NOMO-1 (cell line): ENCODE measurements at regions not wholly inside any gene's neighbourhood (a gene's known extent, or its start where the extent isn't known, plus 50 kb on each side); places are given as distances from the start of the nearest gene placed in this dataset.

ENCODE experiments used
- DNase-seq, 2 experiments: peaks; one replicate each; lab custom pipeline; 2025; ENCODE audit not compliant: unreplicated experiment in 2 of 2; lab: John Stamatoyannopoulos, UW

GRCh38 chr4:67051000-67051789, 494.1 kb downstream of the CENPC start:
- no peak for DNase-seq

GRCh38 chr4:67049446-67049845, 495.9 kb downstream of the CENPC start:
- no peak for DNase-seq

- DNase-seq, result no peak
Observed at GRCh38 chr4:67048530-67048929, 496.8 kb downstream of the CENPC start.

GRCh38 chr4:67040315-67040714, 505.0 kb downstream of the CENPC start:
- DNase-seq, result no peak

GRCh38 chr4:67038228-67038566, 507.1 kb downstream of the CENPC start:
- DNase-seq, result no peak

GRCh38 chr4:67037504-67038227, 507.6 kb downstream of the CENPC start:
- DNase-seq, result no peak

- DNase-seq, result no peak
Observed at GRCh38 chr4:67036791-67037190, 508.5 kb downstream of the CENPC start.

GRCh38 chr4:67035986-67036385, 509.3 kb downstream of the CENPC start:
- no peak for DNase-seq

- no peak for DNase-seq
Observed at GRCh38 chr4:67035501-67035900, 509.8 kb downstream of the CENPC start.

GRCh38 chr4:67030636-67031035, 514.7 kb downstream of the CENPC start:
- DNase-seq, result no peak

GRCh38 chr4:67020438-67020797, 524.9 kb downstream of the CENPC start:
- DNase-seq, result no peak

- no peak for DNase-seq
Observed at GRCh38 chr4:67019686-67020437, 525.4 kb downstream of the CENPC start.

- DNase-seq, result no peak
Observed at GRCh38 chr4:67014592-67014991, 530.7 kb downstream of the CENPC start.

- no peak for DNase-seq
Observed at GRCh38 chr4:67006791-67007190, 538.5 kb downstream of the CENPC start.

- DNase-seq, result no peak
Observed at GRCh38 chr4:66991521-66991920, 553.8 kb downstream of the CENPC start.

- DNase-seq, result no peak
Observed at GRCh38 chr4:66974665-66975064, 570.6 kb downstream of the CENPC start.

- DNase-seq, result no peak
Observed at GRCh38 chr4:66972087-66972486, 573.2 kb downstream of the CENPC start.

- DNase-seq, result no peak
Observed at GRCh38 chr4:66964467-66964866, 580.8 kb downstream of the CENPC start.

- no peak for DNase-seq
Observed at GRCh38 chr4:66963084-66963483, 582.2 kb downstream of the CENPC start.

- DNase-seq, result no peak
Observed at GRCh38 chr4:66959207-66959606, 586.1 kb downstream of the CENPC start.

GRCh38 chr4:66956852-66957251, 588.5 kb downstream of the CENPC start:
- DNase-seq, result no peak

- no peak for DNase-seq
Observed at GRCh38 chr4:66956426-66956825, 588.9 kb downstream of the CENPC start.
